KMS-11 (cell line): ENCODE measurements at regions not wholly inside any gene's neighbourhood (a gene's known extent, or its start where the extent isn't known, plus 50 kb on each side); places are given as distances from the start of the nearest gene placed in this dataset.

Experiments used
- H2AFZ ChIP-seq: fragments of 200-600 bp; sonication (generic); 2 replicates; pipeline ENCODE4 v1.6.1; 2016; ENCODE audit warnings: antibody characterized with exemption, mixed run types, low read depth
- H3K27ac ChIP-seq: fragments of 200-600 bp; sonication (generic); 2 replicates; pipeline ENCODE4 v1.6.1; 2016; ENCODE audit warnings: mild to moderate bottlenecking, mixed run types
- H3K27me3 ChIP-seq: fragments of 200-600 bp; sonication (generic); 2 replicates; pipeline ENCODE4 v1.6.1; 2017; ENCODE audit warnings: mild to moderate bottlenecking, low read depth, mixed run types, moderate library complexity; ENCODE audit not compliant: insufficient read depth
- H3K36me3 ChIP-seq: fragments of 200-600 bp; sonication (generic); 2 replicates; pipeline ENCODE4 v1.6.1; 2017; ENCODE audit warnings: mild to moderate bottlenecking, mixed run types; ENCODE audit not compliant: insufficient read depth
- H3K4me1 ChIP-seq: fragments of 200-600 bp; sonication (generic); 2 replicates; pipeline ENCODE4 v1.6.1; 2016; ENCODE audit warnings: mild to moderate bottlenecking, low read depth, mixed run types; ENCODE audit not compliant: poor library complexity, severe bottlenecking
- H3K4me2 ChIP-seq: fragments of 200-600 bp; sonication (generic); 2 replicates; pipeline ENCODE4 v1.7.0; 2016; ENCODE audit warnings: mild to moderate bottlenecking, mixed run types
- H3K4me3 ChIP-seq: fragments of 200-600 bp; sonication (generic); IDR thresholded peaks from 2 replicates; pipeline ENCODE4 v1.6.1; 2017; ENCODE audit warnings: low read depth, low read length, mixed read lengths; ENCODE audit not compliant: insufficient read depth
- H3K79me2 ChIP-seq: fragments of 200-600 bp; sonication (generic); 2 replicates; pipeline ENCODE4 v1.6.1; 2016; ENCODE audit warnings: low read depth, mixed run types; ENCODE audit not compliant: insufficient read depth
- H3K9ac ChIP-seq: fragments of 200-600 bp; sonication (generic); 2 replicates; pipeline ENCODE4 v1.6.1; 2016; ENCODE audit warnings: mild to moderate bottlenecking, mixed run types
- H4K20me1 ChIP-seq: fragments of 200-600 bp; sonication (generic); 2 replicates; pipeline ENCODE4 v1.6.1; 2016; ENCODE audit warnings: mild to moderate bottlenecking, mixed run types; ENCODE audit not compliant: insufficient read depth
- CTCF ChIP-seq: fragments of 200-600 bp; sonication (generic); conservative IDR thresholded peaks from 2 replicates; pipeline ENCODE4 v1.6.1; 2017; ENCODE audit warnings: low read depth, mild to moderate bottlenecking, antibody characterized with exemption, low read length, moderate library complexity, mixed read lengths

GRCh38 chr2:54048117-54048785 is 67.2 kb upstream of the ACYP2 start:
- Histone ChIP-seq H3K4me3 (no peak overlapping the region), H2AFZ (no peak overlapping the region), H3K27me3 (no peaks in the 10 kb centered on the region), H3K79me2 (no peaks in the 10 kb centered on the region), H3K9ac (no peak overlapping the region), H4K20me1 (no peaks in the 10 kb centered on the region), H3K4me2 (no peak overlapping the region), H3K36me3 (no peaks in the 10 kb centered on the region), H3K4me1 (peaks cover 23% of the 10 kb centered on the region), H3K27ac (no peak overlapping the region)
- no peak for TF ChIP-seq CTCF

GRCh38 chr2:54047658-54048057 is 67.8 kb upstream of the ACYP2 start:
- H3K4me1 ChIP-seq = peaks cover 17% of the 10 kb centered on the region
- H3K79me2 ChIP-seq = no peaks in the 10 kb centered on the region
- H3K9ac ChIP-seq = no peak overlapping the region
- no peak overlapping the region for H3K4me2 ChIP-seq
- H4K20me1 ChIP-seq = no peaks in the 10 kb centered on the region
- no peak overlapping the region for H3K4me3 ChIP-seq
- no peak overlapping the region for H2AFZ ChIP-seq
- no peaks in the 10 kb centered on the region for H3K36me3 ChIP-seq
- no peaks in the 10 kb centered on the region for H3K27me3 ChIP-seq
- no peak overlapping the region for H3K27ac ChIP-seq
- TF ChIP-seq CTCF = no peak

GRCh38 chr2:54047091-54047490 is 68.3 kb upstream of the ACYP2 start:
- Histone ChIP-seq H4K20me1 (no peaks in the 10 kb centered on the region), H3K9ac (no peak overlapping the region), H3K27me3 (no peaks in the 10 kb centered on the region), H3K36me3 (no peaks in the 10 kb centered on the region), H2AFZ (no peak overlapping the region), H3K27ac (no peak overlapping the region), H3K4me1 (peaks cover 11% of the 10 kb centered on the region), H3K4me3 (no peak overlapping the region), H3K79me2 (no peaks in the 10 kb centered on the region), H3K4me2 (no peak overlapping the region)
- TF ChIP-seq CTCF = no peak

GRCh38 chr2:54042897-54043620 is 72.3 kb upstream of the PSME4 start:
- Histone ChIP-seq H3K9ac (no peak overlapping the region), H3K27ac (no peak overlapping the region), H3K36me3 (no peaks in the 10 kb centered on the region), H3K79me2 (no peaks in the 10 kb centered on the region), H4K20me1 (no peaks in the 10 kb centered on the region), H3K4me1 (no peaks in the 10 kb centered on the region), H3K4me3 (no peak overlapping the region), H3K27me3 (no peaks in the 10 kb centered on the region), H3K4me2 (no peak overlapping the region), H2AFZ (no peak overlapping the region)
- TF ChIP-seq CTCF = no peak
